GM12878 (cell line): ENCODE measurements at regions not wholly inside any gene's neighbourhood (a gene's known extent, or its start where the extent isn't known, plus 50 kb on each side); places are given as distances from the start of the nearest gene placed in this dataset.

ENCODE experiments used
- CREB1 ChIP-seq: IDR thresholded peaks from 2 replicates; pipeline ENCODE4 v1.6.1; 2012; ENCODE audit warnings: low read depth, mild to moderate bottlenecking, inconsistent platforms
- EZH2 ChIP-seq: IDR thresholded peaks from 2 replicates; pipeline ENCODE4 v1.6.1; 2012; ENCODE audit warnings: low read depth, mild to moderate bottlenecking, control low read depth, inconsistent platforms, low read length, borderline replicate concordance; ENCODE audit not compliant: control insufficient read depth
- FOXK2 ChIP-seq: fragments of 450-650 bp; IDR thresholded peaks from 2 replicates; pipeline ENCODE4 v1.6.1; 2017; ENCODE audit warnings: mild to moderate bottlenecking, moderate library complexity
- GABPA ChIP-seq: IDR thresholded peaks from 2 replicates; pipeline ENCODE4 v1.6.1; 2014; ENCODE audit warnings: antibody characterized with exemption, low read depth, mild to moderate bottlenecking, inconsistent platforms
- RFX5 ChIP-seq: IDR thresholded peaks from 2 replicates; pipeline ENCODE4 v1.6.1; 2011; ENCODE audit warnings: low read depth, low read length, improper control_type of control experiment
- SPI1 ChIP-seq: IDR thresholded peaks from 2 replicates; pipeline ENCODE4 v1.6.1; 2011; ENCODE audit warnings: low read depth, mild to moderate bottlenecking, low read length, moderate library complexity, borderline replicate concordance; ENCODE audit not compliant: insufficient read depth
- TARDBP ChIP-seq: IDR thresholded peaks from 2 replicates; pipeline ENCODE4 v1.6.1; 2016; ENCODE audit warnings: borderline replicate concordance
- ZNF274 ChIP-seq: IDR thresholded peaks from one replicate; pipeline ENCODE4 v1.8.0; 2011; ENCODE audit not compliant: insufficient read length, insufficient read depth
- TF ChIP-seq, protein P1 (sequence below), 3 experiments: IDR thresholded peaks in 2 of 3; conservative IDR thresholded peaks in 1 of 3; 2 replicates each; pipeline ENCODE4 v1.5.1; 2011; ENCODE audit warnings: low read depth in 3 of 3, low read length in 3 of 3, mild to moderate bottlenecking in 3 of 3, control low read depth in 2 of 3, moderate library complexity in 2 of 3, inconsistent platforms in 1 of 3, mixed read lengths in 1 of 3; ENCODE audit not compliant: control insufficient read depth in 2 of 3, insufficient read depth in 1 of 3; ENCODE audit errors: extremely low read depth in 1 of 3
- TF ChIP-seq, protein P2 (sequence below): IDR thresholded peaks from 2 replicates; pipeline ENCODE4 v1.6.1; 2012; ENCODE audit warnings: low read depth, low read length, improper control_type of control experiment

DNA sequence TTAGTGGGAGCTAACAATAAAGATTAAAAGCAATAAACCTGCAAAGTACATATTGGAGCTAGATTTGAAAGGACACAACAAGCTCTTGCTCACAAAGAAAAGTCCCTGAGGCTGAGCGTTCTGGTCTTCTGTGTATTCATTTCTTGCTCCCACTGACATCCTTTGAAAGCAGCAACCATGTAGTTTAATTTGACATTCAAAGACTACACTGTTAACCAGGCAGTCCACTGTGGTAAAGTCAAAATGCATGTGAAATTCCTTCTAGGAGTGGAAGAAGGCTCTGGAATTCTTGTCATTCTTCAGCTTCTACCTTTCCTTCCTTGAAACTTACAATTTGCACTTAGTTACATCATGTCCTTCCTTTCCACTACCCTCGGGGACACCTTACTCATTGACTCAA, 480.7 kb downstream of the CSNK1G3 start:
- TF ChIP-seq, protein P1, sequence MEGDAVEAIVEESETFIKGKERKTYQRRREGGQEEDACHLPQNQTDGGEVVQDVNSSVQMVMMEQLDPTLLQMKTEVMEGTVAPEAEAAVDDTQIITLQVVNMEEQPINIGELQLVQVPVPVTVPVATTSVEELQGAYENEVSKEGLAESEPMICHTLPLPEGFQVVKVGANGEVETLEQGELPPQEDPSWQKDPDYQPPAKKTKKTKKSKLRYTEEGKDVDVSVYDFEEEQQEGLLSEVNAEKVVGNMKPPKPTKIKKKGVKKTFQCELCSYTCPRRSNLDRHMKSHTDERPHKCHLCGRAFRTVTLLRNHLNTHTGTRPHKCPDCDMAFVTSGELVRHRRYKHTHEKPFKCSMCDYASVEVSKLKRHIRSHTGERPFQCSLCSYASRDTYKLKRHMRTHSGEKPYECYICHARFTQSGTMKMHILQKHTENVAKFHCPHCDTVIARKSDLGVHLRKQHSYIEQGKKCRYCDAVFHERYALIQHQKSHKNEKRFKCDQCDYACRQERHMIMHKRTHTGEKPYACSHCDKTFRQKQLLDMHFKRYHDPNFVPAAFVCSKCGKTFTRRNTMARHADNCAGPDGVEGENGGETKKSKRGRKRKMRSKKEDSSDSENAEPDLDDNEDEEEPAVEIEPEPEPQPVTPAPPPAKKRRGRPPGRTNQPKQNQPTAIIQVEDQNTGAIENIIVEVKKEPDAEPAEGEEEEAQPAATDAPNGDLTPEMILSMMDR (IDR thresholded peaks at IDR 0.05 in 2 of 3, conservative IDR thresholded peaks at IDR 0.05 in 1 of 3; ENCODE audit: control insufficient read depth in 2 of 3, extremely low read depth in 1 of 3, insufficient read depth in 1 of 3, low read depth in 3 of 3, low read length in 3 of 3): no peak
- TF ChIP-seq SPI1 (no peak), EZH2 (no peak), RFX5 (no peak), GABPA (no peak), FOXK2 (no peak), ZNF274 (no peak), TARDBP (no peak), CREB1 (no peak)
- TF ChIP-seq, protein P2, sequence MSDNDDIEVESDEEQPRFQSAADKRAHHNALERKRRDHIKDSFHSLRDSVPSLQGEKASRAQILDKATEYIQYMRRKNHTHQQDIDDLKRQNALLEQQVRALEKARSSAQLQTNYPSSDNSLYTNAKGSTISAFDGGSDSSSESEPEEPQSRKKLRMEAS: no peak
